ENCODE measurements at regions not wholly inside any gene's neighbourhood (a gene's known extent, or its start where the extent isn't known, plus 50 kb on each side); places are given as distances from the start of the nearest gene placed in this dataset.

- TF ChIP-seq, protein P1, sequence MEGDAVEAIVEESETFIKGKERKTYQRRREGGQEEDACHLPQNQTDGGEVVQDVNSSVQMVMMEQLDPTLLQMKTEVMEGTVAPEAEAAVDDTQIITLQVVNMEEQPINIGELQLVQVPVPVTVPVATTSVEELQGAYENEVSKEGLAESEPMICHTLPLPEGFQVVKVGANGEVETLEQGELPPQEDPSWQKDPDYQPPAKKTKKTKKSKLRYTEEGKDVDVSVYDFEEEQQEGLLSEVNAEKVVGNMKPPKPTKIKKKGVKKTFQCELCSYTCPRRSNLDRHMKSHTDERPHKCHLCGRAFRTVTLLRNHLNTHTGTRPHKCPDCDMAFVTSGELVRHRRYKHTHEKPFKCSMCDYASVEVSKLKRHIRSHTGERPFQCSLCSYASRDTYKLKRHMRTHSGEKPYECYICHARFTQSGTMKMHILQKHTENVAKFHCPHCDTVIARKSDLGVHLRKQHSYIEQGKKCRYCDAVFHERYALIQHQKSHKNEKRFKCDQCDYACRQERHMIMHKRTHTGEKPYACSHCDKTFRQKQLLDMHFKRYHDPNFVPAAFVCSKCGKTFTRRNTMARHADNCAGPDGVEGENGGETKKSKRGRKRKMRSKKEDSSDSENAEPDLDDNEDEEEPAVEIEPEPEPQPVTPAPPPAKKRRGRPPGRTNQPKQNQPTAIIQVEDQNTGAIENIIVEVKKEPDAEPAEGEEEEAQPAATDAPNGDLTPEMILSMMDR (IDR thresholded peaks at IDR 0.05; ENCODE audit: low read depth, low read length) = no peak
- no peak for TF ChIP-seq EZH2phosphoT487 (IDR thresholded peaks at IDR 0.05; ENCODE audit: low read depth)
These were observed 352.6 kb upstream of the NWD2 start for GRCh38 chr4:36891971-36892370.
